ENCODE measurements at regions not wholly inside any gene's neighbourhood (a gene's known extent, or its start where the extent isn't known, plus 50 kb on each side); places are given as distances from the start of the nearest gene placed in this dataset.

DNA sequence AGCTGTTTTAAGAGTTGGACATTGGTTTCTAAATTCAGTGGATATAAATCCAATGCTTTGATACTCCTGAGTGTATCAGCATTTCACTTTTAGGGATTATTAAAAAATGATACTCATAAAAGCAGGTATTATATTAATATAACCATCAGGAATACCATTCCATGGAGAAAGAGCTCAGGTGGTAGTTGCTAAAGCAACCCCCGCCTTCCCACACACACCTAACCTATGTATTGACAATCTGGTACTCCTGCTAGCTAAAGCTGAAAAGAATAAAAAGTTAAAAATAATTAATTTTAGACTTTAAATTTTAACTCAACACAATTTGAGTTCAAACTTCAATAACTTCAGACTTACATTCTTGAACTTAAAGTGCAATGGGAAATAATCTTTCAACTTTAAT lies 717.1 kb upstream of the HS3ST1 start:
- TF ChIP-seq, protein P1, sequence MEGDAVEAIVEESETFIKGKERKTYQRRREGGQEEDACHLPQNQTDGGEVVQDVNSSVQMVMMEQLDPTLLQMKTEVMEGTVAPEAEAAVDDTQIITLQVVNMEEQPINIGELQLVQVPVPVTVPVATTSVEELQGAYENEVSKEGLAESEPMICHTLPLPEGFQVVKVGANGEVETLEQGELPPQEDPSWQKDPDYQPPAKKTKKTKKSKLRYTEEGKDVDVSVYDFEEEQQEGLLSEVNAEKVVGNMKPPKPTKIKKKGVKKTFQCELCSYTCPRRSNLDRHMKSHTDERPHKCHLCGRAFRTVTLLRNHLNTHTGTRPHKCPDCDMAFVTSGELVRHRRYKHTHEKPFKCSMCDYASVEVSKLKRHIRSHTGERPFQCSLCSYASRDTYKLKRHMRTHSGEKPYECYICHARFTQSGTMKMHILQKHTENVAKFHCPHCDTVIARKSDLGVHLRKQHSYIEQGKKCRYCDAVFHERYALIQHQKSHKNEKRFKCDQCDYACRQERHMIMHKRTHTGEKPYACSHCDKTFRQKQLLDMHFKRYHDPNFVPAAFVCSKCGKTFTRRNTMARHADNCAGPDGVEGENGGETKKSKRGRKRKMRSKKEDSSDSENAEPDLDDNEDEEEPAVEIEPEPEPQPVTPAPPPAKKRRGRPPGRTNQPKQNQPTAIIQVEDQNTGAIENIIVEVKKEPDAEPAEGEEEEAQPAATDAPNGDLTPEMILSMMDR (IDR thresholded peaks at IDR 0.05) = no peak
- no peak for ATAC-seq
- Histone ChIP-seq H3K4me1 (no peaks in the 10 kb centered on the region), H3K4me3 (no peak overlapping the region), H3K27ac (no peak overlapping the region), H3K9me3 (peaks cover 0 to 7% (median 0%) of the 10 kb centered on the region in 12 donors), H3K27me3 (no peaks in the 10 kb centered on the region), H3K36me3 (no peaks in the 10 kb centered on the region)
- 89 to 94% (median 91%) methylated on average over 1 of the region's 1 CpG for WGBS, 4 donors
- intact Hi-C loops (cut with DNase I) = no loop called here
- DNase-seq = no peak

DNA sequence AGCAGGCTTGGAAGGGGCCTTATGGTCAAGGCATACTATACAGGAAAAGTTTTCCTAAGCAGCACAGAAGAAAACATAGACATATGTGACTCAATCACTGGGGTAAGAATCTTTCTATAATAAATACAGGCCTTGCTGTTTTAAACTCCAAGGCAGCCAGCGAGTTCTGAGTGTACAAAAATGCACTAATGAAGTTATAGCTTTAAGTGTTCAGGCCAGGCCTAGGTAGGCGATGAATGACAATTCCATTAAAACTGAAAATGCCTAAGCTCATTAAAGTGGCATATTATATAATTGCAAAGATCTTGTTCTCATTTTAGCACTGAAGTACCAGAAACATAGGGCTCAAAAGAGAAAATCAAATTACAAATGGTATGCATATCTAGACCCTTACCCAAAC lies 716.4 kb upstream of the HS3ST1 start:
- no peak overlapping the region for H3K4me3 ChIP-seq
- 87 to 90% (median 89%) methylated on average over 2 of the region's 2 CpGs for WGBS, 4 donors
- intact Hi-C loops (cut with DNase I) = no loop called here
- TF ChIP-seq, protein P1 (IDR thresholded peaks at IDR 0.05) = no peak
- no peak for TF ChIP-seq POLR2A (IDR thresholded peaks at IDR 0.05)
- H3K27me3 ChIP-seq = no peaks in the 10 kb centered on the region
- no peak overlapping the region for H3K27ac ChIP-seq
- peaks cover 0 to 5% (median 0%) of the 10 kb centered on the region in 12 donors for H3K9me3 ChIP-seq
- H3K36me3 ChIP-seq = no peaks in the 10 kb centered on the region
- no peak for ATAC-seq
- no peak for DNase-seq
- H3K4me1 ChIP-seq = no peaks in the 10 kb centered on the region

DNA sequence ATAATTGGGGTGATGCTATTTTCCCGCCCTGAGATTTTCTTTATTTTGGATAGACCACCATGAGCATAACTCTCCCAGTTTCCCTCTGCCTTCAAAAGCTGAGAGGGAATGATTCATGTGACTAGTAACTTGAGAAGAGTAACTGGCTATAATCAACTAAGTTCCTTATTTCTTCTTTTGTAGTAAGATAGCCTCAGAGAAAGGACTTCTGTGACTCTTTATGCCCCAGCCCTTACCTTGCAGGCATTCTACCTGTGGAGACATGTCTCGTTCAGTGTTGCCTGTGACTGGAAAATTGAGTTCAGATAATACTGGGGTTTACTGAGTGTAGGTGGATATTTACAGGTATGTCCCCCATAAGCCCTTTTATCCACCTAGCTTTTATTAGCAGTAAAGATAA lies 715.4 kb upstream of the HS3ST1 start:
- peaks cover 0 to 5% (median 0%) of the 10 kb centered on the region in 12 donors for H3K9me3 ChIP-seq
- no peaks in the 10 kb centered on the region for H3K4me1 ChIP-seq
- ATAC-seq = no peak
- no peak for DNase-seq
- intact Hi-C loops (cut with DNase I) = no loop called here
- no peaks in the 10 kb centered on the region for H3K36me3 ChIP-seq
- H3K27ac ChIP-seq = no peak overlapping the region
- WGBS, 4 donors = 86 to 91% (median 87%) methylated on average over 2 of the region's 2 CpGs
- no peaks in the 10 kb centered on the region for H3K27me3 ChIP-seq
- TF ChIP-seq POLR2A (IDR thresholded peaks at IDR 0.05) = no peak
- TF ChIP-seq, protein P1 (IDR thresholded peaks at IDR 0.05) = no peak
- no peak overlapping the region for H3K4me3 ChIP-seq

DNA sequence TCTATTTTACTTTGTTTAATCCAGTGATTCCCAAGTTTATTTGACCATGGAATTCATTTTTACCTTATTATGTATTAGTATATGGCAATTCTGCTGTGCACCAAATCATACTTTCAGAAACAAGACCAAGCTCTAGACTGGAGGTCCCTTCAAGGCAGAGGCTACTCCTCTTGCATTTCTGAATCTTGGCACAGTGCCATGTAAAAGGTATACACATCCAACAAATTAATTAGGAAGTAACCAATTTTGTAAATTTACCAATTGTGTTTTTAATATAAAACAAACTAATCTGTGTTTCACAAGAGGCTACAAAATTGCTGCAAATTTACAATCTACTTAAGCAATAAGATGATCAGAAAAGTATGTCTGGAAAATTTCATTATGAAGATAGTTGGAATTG lies 712.2 kb upstream of the HS3ST1 start:
- Histone ChIP-seq H3K27me3 (no peaks in the 10 kb centered on the region), H3K4me3 (no peak overlapping the region), H3K9me3 (no peaks in the 10 kb centered on the region), H3K36me3 (no peaks in the 10 kb centered on the region), H3K27ac (no peak overlapping the region), H3K4me1 (no peaks in the 10 kb centered on the region)
- intact Hi-C loops (cut with DNase I) = no loop called here
- TF ChIP-seq, protein P1 (IDR thresholded peaks at IDR 0.05) = no peak
- TF ChIP-seq POLR2A (IDR thresholded peaks at IDR 0.05) = no peak
- DNase-seq (no peak), ATAC-seq (no peak)

Data from heart left ventricle (tissue), 16 donors.